ENCODE measurements at regions not wholly inside any gene's neighbourhood (a gene's known extent, or its start where the extent isn't known, plus 50 kb on each side); places are given as distances from the start of the nearest gene placed in this dataset.
"Not testable (repeated sequence)": the region's sequence is repeated elsewhere in the genome, so short reads cannot be mapped to it uniquely, and the experiment has no call there.

- intact Hi-C loops (cut with micrococcal nuclease), result no loop called here
Observed at GRCh38 chr12:16880864-16881285, 274.9 kb upstream of the LMO3 start.

- intact Hi-C loops (cut with micrococcal nuclease), result no loop called here
Observed at GRCh38 chr12:16870845-16871244, 264.9 kb upstream of the LMO3 start.

DNA sequence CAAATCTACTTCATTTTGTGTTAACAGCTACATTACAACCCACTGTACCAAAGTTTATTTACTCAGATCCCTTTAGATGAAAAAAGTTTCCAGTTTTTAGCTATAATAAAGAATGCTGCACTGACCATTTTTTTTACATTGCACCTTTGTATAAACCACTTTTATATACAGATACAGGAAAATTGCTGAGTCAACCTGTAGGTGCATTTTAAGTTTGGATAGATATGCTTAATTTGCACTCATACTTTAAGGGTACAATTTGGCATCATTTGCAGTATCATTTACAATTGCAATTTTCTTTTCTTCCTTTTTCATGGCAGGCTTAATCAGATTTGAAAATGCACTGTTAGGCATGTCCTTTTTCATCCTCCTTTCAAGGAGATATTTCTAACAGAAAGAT, 257.8 kb upstream of the LMO3 start:
- intact Hi-C loops (cut with micrococcal nuclease), result no loop called here

DNA sequence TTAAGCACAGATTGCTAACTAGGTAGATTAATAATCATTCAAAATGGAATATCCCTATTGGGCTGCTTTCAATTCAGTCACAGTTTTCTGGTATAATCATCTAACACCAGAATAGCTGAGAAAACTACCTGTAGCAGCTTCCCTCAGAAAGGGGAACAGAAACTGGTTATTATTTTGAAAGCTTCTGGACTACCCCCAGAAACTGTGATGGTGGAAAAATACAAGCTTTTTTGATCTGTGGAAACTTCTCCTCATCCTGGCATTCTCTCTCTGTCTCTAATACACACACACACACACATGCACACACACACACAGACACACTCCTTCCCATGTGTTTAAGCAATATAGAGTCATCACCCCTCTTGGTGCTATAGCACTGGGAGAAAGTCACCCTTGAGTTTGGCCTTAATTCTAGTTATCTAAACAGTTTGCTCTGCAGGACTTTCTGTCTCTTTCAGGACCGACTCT, 251.5 kb upstream of the LMO3 start:
- intact Hi-C loops (cut with micrococcal nuclease), result no loop called here

DNA sequence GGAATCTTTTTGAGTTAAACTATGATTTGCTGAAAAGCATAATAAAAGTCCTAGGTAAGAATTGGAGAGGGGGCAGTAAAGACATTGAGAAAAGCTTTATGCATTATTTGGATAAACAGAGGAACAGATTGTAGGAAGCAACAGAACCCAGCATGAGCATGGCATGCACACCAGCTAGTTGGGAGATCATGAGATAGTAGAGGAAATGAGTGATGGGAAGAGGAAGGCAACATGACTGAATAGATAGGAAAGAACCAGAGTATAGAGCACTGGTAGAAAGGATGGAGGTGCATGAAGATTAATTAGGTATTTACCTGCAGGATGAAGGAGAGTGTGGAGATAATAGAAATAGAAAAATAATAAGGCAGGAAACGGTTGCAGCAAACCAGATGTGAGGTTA, 248.5 kb upstream of the LMO3 start:
- intact Hi-C loops (cut with micrococcal nuclease), result no loop called here

GRCh38 chr12:16849473-16849872, 243.5 kb upstream of the LMO3 start:
- intact Hi-C loops (cut with micrococcal nuclease), result no loop called here

DNA sequence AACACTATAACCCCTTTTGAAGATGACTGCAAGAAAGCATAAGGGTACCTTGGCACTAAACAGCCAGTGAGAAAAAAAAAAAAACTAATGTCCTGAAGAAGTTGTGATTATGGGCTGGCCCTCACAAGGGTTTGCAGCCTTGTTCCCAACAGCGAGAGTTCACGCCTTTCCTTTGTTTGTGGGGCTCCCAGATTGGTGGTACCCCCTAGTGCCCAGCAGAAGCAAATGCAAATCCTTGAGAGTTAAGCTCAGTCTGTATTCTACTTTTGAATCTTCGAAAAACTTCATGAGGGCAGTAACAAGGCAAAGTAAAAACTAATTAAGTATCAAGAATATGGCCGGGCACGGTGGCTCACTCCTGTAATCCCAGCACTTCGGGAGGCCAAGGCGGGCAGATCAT, 238.9 kb upstream of the LMO3 start:
- intact Hi-C loops (cut with micrococcal nuclease), result no loop called here

DNA sequence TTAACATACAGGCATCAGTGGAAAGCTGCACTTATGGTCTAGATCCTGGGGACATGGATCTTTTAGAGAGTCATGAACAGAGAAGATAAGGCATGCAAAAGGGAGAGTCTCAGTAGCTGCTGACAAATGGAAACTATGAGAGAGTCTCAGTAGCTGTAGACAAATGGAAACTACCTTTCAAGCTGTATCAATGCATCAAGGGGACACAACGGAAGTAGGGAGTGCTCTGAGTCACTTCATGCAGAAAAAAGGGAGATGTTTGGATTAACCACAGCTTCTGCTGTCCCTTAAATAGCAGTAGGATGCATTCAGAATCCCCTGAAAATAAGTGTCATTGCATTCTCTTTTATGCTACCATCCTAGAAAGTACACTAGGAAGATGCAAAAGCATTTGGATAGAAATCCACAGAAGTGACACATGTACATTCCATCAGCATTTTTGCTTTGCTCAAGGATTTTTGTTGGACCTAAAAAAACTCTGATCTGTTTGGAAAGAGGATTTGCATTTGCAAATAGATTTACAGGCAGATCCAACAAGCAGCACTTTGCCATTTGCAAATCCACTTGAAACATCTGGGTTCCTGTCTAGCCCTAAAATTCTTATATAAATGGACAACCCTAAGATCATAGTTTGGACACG, 227.5 kb upstream of the LMO3 start:
- intact Hi-C loops (cut with micrococcal nuclease), result no loop called here

DNA sequence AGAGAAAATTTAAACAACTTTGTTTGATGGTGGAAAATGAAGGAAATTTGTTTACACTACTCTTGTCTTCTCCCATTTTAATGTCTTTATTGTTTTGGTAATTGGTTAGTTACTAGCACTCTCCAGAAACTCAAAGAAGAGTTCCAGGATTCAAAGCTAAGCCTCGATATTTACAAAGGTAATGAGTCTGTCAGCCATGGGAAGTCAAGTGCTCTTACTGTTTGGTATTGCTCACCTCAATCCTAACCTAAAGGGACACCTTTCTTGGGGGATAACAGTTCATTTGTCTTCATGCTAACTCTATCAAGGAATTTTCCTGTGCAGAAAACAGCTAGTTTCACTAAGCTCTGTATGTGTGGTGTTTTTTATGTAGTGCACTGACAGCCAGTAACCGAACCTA, 222.9 kb upstream of the LMO3 start:
- intact Hi-C loops (cut with micrococcal nuclease), result no loop called here

- intact Hi-C loops (cut with micrococcal nuclease), result no loop called here
Observed at GRCh38 chr12:16807731-16808130, 201.8 kb upstream of the LMO3 start.

DNA sequence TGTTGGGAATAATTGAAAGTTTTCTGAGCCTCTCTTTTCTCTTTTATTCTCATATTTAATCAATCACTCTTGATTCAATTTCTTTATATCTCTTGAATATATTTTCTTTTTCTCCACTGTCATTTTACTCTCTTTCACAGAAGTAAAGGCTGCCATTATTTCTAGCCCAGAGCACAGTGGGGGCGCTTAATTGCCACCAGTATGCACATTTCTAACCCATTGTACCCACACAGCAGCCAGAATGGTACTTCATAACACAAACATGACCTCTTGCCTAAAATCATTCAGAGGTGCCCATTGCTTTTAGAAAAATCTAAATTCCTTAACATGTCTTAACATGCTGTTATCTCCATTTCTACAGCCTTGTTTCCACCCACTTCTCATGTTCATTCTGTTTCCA, 190.2 kb upstream of the LMO3 start:
- intact Hi-C loops (cut with micrococcal nuclease), result no loop called here

- intact Hi-C loops (cut with micrococcal nuclease), result no loop called here
Observed at GRCh38 chr12:16789204-16789790, 183.3 kb upstream of the LMO3 start.

- intact Hi-C loops (cut with micrococcal nuclease), result no loop called here
Observed at GRCh38 chr12:16788506-16789203, 182.7 kb upstream of the LMO3 start.

- intact Hi-C loops (cut with micrococcal nuclease), result no loop called here
Observed at GRCh38 chr12:16785953-16786352, 180.0 kb upstream of the LMO3 start.

GRCh38 chr12:16785524-16785923, 179.6 kb upstream of the LMO3 start:
- intact Hi-C loops (cut with micrococcal nuclease), result no loop called here

- intact Hi-C loops (cut with micrococcal nuclease), result not testable (repeated sequence)
Observed at GRCh38 chr12:16769129-16769528, 163.2 kb upstream of the LMO3 start.

GRCh38 chr12:16766736-16767135, 160.8 kb upstream of the LMO3 start:
- intact Hi-C loops (cut with micrococcal nuclease), result no loop called here

DNA sequence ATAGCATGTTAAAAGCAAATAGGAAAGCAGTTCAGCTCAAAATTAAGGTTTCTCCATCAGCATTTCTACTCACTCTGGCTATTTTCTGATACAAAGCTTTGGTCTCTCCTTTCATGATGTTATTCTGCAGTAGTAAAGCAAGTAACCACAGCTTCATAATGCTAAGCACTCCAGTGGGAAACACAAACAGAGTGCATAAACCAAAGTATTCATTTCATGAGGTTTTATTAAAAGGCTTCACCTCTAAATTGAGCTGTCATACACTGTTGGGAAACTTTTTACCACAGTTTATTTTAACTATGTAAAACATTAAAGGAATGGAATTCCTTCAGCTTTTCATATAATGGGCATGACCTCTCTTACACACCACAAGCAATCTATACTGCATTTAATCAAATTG, 157.9 kb upstream of the LMO3 start:
- intact Hi-C loops (cut with micrococcal nuclease), result no loop called here

DNA sequence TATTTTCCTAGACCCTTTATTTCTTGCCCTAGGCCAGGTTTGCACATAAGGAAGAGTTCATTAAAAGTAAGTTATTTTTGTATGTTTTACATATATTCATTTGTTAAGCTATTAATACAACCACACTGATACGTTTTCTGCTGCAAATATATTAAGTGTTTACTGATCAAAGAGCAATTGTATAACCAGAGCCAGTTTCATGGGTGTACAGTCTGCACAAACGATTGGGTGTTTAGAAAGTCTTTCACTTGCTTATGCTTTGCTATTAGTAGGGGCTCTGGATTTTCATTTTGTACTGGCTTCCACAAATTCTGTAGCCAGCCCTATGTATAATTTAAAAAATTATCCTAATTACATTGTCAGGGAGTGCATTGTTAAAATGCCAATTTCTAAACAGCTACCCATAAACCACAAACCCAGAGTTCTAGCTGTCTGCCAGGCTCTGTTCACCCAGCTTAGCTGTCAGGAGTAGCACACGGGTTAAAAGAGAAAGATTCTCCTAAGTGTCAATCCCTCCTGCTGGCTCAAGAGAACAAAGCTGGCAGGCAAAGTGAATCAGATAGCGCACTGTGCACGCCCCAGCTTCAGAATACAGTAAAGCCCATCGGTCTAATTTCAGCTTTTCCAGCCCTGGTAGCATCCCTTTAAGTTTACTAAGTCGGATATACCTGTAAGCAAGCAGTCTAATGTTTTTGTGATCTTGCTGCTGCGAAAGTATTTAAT, 151.0 kb upstream of the LMO3 start:
- intact Hi-C loops (cut with micrococcal nuclease), result no loop called here

DNA sequence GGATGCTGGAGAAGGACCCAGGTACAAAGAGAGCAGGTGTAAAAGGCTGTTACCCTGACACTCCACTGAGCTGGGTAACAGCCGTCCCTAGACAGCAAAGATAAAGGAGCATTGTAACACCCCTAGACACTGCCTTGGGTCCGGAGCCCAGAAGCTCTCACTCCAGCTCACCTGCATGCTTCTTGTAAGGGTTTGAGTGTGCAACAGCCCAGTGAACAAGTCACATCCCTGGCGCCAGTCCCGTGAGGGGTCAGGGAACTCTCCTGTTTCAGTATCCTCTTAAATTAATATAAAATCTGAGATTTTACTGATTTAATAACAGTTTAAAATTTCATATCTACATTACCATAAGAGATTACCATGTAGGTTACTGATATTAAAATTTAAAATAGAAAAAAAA, 124.8 kb upstream of the LMO3 start:
- intact Hi-C loops (cut with micrococcal nuclease), result no loop called here

DNA sequence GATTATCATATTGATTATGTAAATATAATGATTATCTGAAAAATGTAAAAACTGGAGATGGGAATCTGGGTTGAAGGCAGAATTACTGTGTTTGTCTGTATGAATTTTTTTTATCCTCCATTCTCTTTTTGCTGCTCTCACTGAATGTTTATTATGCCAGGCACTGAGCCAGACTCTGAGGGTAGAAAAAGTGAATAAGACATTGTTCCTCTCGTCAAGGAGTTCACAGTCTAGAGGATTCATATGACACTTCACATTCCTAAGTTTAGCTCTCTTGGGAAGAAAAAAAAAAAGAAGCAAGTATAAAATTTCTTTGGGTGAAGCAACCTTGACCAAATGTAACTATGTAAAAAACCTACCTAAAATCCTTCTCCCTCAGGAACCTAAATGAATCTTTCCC, 120.9 kb upstream of the LMO3 start:
- intact Hi-C loops (cut with micrococcal nuclease), result no loop called here

DNA sequence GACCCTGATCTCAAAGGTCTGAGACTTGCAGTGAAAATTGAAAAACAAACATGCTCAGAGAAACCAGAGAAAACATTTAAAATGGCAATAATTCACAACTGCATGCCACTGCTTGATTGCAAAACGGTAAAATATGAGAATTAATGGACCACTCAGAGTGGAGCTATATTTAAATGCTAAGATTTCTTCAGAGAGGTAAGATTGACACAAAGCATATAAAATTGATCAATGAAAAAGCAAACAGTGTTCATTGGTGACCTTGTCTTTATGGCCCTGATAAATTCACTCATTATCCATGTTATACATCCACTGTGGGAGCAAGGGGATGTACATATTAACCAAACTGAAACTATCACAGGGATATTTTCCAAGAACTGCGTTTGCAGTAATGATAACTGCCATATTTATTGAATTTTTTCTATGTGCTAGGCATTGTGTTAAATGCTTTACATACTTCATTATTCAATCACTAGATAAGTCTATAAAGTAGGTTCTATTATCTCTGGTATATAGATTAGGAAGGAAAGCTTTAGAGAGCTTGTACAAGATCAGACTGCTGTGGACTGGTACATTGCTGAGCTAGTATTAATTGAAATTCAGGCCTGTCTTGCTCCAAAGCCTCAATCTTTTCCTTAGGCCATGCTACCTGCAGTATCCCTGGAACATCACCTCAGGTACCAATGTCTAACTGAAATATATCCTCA, 113.9 kb upstream of the LMO3 start:
- intact Hi-C loops (cut with micrococcal nuclease), result no loop called here

All from T-helper 1 cell treated with Interleukin-12 subunit alpha and Interleukin-12 subunit beta and Interleukin-4 antibody, amounts not matched to agents 30 ng/mL and 1 ng/mL, for 36 hours (primary cell).